ENCODE measurements at regions not wholly inside any gene's neighbourhood (a gene's known extent, or its start where the extent isn't known, plus 50 kb on each side); places are given as distances from the start of the nearest gene placed in this dataset.

DNA sequence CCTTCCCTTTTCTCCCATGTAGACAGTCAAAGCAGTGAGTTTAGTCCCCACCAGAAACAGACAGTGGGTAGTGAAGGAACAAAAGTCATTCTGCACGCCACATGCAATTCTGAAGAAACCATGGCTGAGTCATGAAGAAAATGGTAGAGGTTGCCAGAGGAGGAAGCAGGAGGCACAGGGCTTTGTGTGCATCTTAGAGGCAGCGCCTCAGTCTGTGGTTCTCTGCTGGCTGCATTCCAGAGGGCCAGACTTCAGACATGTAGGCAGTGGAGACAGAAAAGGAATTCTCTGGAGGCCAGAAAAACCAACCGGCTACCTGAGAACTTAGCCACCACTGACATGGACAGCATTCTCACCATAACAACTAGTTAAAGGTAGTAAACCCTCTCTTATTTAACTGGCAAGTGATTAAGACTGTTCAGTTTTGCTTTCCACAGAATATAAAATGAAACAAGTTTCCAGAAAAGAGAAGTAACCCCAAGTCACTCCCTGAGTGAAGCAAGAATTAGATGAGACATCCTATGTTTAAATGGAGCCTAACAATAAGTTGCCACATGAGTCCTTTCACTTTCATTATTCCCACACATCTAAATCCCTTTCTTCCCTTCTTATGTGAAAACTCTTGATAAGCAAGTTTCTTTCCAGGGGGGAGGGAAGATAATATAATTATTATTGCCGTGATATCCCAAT, 556.1 kb downstream of the SOX6 start (continued):
- TF ChIP-seq, protein P1, sequence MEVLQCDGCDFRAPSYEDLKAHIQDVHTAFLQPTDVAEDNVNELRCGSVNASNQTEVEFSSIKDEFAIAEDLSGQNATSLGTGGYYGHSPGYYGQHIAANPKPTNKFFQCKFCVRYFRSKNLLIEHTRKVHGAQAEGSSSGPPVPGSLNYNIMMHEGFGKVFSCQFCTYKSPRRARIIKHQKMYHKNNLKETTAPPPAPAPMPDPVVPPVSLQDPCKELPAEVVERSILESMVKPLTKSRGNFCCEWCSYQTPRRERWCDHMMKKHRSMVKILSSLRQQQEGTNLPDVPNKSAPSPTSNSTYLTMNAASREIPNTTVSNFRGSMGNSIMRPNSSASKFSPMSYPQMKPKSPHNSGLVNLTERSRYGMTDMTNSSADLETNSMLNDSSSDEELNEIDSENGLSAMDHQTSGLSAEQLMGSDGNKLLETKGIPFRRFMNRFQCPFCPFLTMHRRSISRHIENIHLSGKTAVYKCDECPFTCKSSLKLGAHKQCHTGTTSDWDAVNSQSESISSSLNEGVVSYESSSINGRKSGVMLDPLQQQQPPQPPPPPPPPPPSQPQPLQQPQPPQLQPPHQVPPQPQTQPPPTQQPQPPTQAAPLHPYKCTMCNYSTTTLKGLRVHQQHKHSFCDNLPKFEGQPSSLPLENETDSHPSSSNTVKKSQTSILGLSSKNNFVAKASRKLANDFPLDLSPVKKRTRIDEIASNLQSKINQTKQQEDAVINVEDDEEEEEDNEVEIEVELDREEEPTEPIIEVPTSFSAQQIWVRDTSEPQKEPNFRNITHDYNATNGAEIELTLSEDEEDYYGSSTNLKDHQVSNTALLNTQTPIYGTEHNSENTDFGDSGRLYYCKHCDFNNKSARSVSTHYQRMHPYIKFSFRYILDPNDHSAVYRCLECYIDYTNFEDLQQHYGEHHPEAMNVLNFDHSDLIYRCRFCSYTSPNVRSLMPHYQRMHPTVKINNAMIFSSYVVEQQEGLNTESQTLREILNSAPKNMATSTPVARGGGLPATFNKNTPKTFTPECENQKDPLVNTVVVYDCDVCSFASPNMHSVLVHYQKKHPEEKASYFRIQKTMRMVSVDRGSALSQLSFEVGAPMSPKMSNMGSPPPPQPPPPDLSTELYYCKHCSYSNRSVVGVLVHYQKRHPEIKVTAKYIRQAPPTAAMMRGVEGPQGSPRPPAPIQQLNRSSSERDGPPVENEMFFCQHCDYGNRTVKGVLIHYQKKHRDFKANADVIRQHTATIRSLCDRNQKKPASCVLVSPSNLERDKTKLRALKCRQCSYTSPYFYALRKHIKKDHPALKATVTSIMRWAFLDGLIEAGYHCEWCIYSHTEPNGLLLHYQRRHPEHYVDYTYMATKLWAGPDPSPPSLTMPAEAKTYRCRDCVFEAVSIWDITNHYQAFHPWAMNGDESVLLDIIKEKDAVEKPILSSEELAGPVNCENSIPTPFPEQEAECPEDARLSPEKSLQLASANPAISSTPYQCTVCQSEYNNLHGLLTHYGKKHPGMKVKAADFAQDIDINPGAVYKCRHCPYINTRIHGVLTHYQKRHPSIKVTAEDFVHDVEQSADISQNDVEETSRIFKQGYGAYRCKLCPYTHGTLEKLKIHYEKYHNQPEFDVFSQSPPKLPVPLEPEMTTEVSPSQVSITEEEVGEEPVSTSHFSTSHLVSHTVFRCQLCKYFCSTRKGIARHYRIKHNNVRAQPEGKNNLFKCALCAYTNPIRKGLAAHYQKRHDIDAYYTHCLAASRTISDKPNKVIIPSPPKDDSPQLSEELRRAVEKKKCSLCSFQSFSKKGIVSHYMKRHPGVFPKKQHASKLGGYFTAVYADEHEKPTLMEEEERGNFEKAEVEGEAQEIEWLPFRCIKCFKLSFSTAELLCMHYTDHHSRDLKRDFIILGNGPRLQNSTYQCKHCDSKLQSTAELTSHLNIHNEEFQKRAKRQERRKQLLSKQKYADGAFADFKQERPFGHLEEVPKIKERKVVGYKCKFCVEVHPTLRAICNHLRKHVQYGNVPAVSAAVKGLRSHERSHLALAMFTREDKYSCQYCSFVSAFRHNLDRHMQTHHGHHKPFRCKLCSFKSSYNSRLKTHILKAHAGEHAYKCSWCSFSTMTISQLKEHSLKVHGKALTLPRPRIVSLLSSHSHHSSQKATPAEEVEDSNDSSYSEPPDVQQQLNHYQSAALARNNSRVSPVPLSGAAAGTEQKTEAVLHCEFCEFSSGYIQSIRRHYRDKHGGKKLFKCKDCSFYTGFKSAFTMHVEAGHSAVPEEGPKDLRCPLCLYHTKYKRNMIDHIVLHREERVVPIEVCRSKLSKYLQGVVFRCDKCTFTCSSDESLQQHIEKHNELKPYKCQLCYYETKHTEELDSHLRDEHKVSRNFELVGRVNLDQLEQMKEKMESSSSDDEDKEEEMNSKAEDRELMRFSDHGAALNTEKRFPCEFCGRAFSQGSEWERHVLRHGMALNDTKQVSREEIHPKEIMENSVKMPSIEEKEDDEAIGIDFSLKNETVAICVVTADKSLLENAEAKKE (CRISPR knock-in tag; IDR thresholded peaks at IDR 0.05): no peak
- no peak for TF ChIP-seq ZNF331 (CRISPR knock-in tag; IDR thresholded peaks at IDR 0.05; ENCODE audit: low read depth)
- no peak for TF ChIP-seq POLR2AphosphoS5 (IDR thresholded peaks at IDR 0.05; ENCODE audit: low read depth)
- TF ChIP-seq, protein P2, sequence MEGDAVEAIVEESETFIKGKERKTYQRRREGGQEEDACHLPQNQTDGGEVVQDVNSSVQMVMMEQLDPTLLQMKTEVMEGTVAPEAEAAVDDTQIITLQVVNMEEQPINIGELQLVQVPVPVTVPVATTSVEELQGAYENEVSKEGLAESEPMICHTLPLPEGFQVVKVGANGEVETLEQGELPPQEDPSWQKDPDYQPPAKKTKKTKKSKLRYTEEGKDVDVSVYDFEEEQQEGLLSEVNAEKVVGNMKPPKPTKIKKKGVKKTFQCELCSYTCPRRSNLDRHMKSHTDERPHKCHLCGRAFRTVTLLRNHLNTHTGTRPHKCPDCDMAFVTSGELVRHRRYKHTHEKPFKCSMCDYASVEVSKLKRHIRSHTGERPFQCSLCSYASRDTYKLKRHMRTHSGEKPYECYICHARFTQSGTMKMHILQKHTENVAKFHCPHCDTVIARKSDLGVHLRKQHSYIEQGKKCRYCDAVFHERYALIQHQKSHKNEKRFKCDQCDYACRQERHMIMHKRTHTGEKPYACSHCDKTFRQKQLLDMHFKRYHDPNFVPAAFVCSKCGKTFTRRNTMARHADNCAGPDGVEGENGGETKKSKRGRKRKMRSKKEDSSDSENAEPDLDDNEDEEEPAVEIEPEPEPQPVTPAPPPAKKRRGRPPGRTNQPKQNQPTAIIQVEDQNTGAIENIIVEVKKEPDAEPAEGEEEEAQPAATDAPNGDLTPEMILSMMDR (conservative IDR thresholded peaks at IDR 0.05; ENCODE audit: low read depth in 2 of 2): no peak
- TF ChIP-seq EZH2phosphoT487 (IDR thresholded peaks at IDR 0.05; ENCODE audit: unreplicated experiment): no peak
- TF ChIP-seq, protein P3, sequence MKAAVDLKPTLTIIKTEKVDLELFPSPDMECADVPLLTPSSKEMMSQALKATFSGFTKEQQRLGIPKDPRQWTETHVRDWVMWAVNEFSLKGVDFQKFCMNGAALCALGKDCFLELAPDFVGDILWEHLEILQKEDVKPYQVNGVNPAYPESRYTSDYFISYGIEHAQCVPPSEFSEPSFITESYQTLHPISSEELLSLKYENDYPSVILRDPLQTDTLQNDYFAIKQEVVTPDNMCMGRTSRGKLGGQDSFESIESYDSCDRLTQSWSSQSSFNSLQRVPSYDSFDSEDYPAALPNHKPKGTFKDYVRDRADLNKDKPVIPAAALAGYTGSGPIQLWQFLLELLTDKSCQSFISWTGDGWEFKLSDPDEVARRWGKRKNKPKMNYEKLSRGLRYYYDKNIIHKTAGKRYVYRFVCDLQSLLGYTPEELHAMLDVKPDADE (IDR thresholded peaks at IDR 0.05): no peak
- TF ChIP-seq ZNF114 (CRISPR knock-in tag; IDR thresholded peaks at IDR 0.05): no peak
- no peak for TF ChIP-seq EZH2 (IDR thresholded peaks at IDR 0.05; ENCODE audit: low read depth, unreplicated experiment)
- no peak for TF ChIP-seq STAT1 (IDR thresholded peaks at IDR 0.05; ENCODE audit: unreplicated experiment)
- no peak for TF ChIP-seq JUNB (IDR thresholded peaks at IDR 0.05; ENCODE audit: unreplicated experiment)
